ENCODE measurements at regions not wholly inside any gene's neighbourhood (a gene's known extent, or its start where the extent isn't known, plus 50 kb on each side); places are given as distances from the start of the nearest gene placed in this dataset.

DNA sequence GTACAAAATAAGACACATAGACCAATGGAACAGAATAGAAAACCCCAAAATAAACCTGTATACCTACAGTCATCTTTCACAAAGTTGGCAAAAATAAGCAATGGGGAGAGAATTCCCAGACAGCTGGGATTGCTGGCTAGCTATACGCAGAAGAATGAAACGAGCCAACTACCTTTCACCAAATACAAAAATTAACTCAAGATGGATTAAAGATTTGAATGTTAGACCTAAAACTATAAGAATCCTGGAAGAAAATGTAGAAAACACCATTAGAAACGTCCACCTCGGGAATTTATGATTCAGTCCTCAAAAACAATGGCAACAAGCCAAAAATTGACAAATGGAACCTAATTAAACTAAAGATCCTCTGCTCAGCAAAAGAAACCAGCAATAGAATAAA lies 408.1 kb upstream of the SLITRK1 start:
- TF ChIP-seq, protein P1, sequence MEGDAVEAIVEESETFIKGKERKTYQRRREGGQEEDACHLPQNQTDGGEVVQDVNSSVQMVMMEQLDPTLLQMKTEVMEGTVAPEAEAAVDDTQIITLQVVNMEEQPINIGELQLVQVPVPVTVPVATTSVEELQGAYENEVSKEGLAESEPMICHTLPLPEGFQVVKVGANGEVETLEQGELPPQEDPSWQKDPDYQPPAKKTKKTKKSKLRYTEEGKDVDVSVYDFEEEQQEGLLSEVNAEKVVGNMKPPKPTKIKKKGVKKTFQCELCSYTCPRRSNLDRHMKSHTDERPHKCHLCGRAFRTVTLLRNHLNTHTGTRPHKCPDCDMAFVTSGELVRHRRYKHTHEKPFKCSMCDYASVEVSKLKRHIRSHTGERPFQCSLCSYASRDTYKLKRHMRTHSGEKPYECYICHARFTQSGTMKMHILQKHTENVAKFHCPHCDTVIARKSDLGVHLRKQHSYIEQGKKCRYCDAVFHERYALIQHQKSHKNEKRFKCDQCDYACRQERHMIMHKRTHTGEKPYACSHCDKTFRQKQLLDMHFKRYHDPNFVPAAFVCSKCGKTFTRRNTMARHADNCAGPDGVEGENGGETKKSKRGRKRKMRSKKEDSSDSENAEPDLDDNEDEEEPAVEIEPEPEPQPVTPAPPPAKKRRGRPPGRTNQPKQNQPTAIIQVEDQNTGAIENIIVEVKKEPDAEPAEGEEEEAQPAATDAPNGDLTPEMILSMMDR (IDR thresholded peaks at IDR 0.05; ENCODE audit: borderline replicate concordance, extremely low read depth, low read length, poor library complexity, severe bottlenecking) = no peak
- TF ChIP-seq EZH2 (IDR thresholded peaks at IDR 0.05; ENCODE audit: borderline replicate concordance, low read depth, low read length, severe bottlenecking) = no peak
